A673 (cell line): ENCODE measurements at regions not wholly inside any gene's neighbourhood (a gene's known extent, or its start where the extent isn't known, plus 50 kb on each side); places are given as distances from the start of the nearest gene placed in this dataset.

ENCODE experiments used
- BruUV-seq: library from RNA; stranded (reverse); fragments of 400-500 nt; replicated peaks from 2 replicates; lab custom pipeline; 2021; lab: Mats Ljungman, UMichigan
- CTCF ChIA-PET: fragments of 300-600 bp; sonication (Branson Sonifier 250); formaldehyde crosslinking; loops from one replicate; lab custom pipeline; 2022; ENCODE audit warnings: antibody characterized with exemption; lab: Charles Lee
- POLR2A ChIA-PET: fragments of 300-600 bp; sonication (Branson Sonifier 250); formaldehyde crosslinking; loops from one replicate; lab custom pipeline; 2022; ENCODE audit warnings: antibody characterized with exemption; ENCODE audit not compliant: low non-redundant PET; lab: Charles Lee
- DNase-seq: peaks from one replicate; pipeline ENCODE4 v3.0.0-alpha.2; 2015; ENCODE audit warnings: low spot score
- H3K27ac ChIP-seq: fragments of 200-600 bp; sonication (generic); 2 replicates; pipeline ENCODE4 v1.5.1; 2016; ENCODE audit warnings: mixed run types, low read depth, mild to moderate bottlenecking, mixed read lengths, antibody characterized with exemption, low read length; ENCODE audit not compliant: poor library complexity, severe bottlenecking
- H3K27me3 ChIP-seq: fragments of 200-600 bp; sonication (generic); replicated peaks from 2 replicates; pipeline ENCODE4 v1.6.1; 2017; ENCODE audit warnings: mixed run types, low read depth, mild to moderate bottlenecking, mixed read lengths, antibody characterized with exemption, low read length; ENCODE audit not compliant: insufficient read depth, poor library complexity
- H3K36me3 ChIP-seq: fragments of 200-600 bp; sonication (generic); 2 replicates; pipeline ENCODE4 v1.6.1; 2016; ENCODE audit warnings: mixed run types, mild to moderate bottlenecking, mixed read lengths, antibody characterized with exemption, low read length; ENCODE audit not compliant: insufficient read depth, poor library complexity, severe bottlenecking
- H3K4me1 ChIP-seq: fragments of 200-600 bp; sonication (generic); 2 replicates; pipeline ENCODE4 v1.6.1; 2017; ENCODE audit warnings: mixed run types, mild to moderate bottlenecking, mixed read lengths, antibody characterized with exemption, low read length; ENCODE audit not compliant: insufficient read depth, poor library complexity, severe bottlenecking
- H3K4me3 ChIP-seq: fragments of 200-600 bp; sonication (generic); 2 replicates; pipeline ENCODE4 v1.5.1; 2016; ENCODE audit warnings: low read depth, mixed run types, mild to moderate bottlenecking, mixed read lengths, low read length; ENCODE audit not compliant: poor library complexity, severe bottlenecking
- H3K9me3 ChIP-seq: fragments of 200-600 bp; sonication (generic); 2 replicates; pipeline ENCODE4 v1.6.1; 2016; ENCODE audit warnings: mixed run types, low read depth, mild to moderate bottlenecking, mixed read lengths, antibody characterized with exemption, low read length; ENCODE audit not compliant: poor library complexity, severe bottlenecking
- CTCF ChIP-seq: fragments of 300-800, 200-600 bp; sonication (generic); conservative IDR thresholded peaks from 2 replicates; pipeline ENCODE4 v1.5.1; 2017; ENCODE audit warnings: low read depth, mild to moderate bottlenecking, antibody characterized with exemption, low read length, moderate library complexity, mixed read lengths
- EZH2 ChIP-seq: fragments of 200-600 bp; sonication (generic); IDR thresholded peaks from 2 replicates; pipeline ENCODE4 v1.6.1; 2017; ENCODE audit warnings: borderline replicate concordance, low read depth, mild to moderate bottlenecking, mixed read lengths, antibody characterized with exemption, low read length; ENCODE audit not compliant: poor library complexity, severe bottlenecking
- intact Hi-C: fragments of 100-400 bp; cut with micrococcal nuclease; formaldehyde crosslinking; loops from one replicate; pipeline ENCODE4 v1.10.0; 2022; ENCODE audit not compliant: unreplicated experiment

- H3K27me3 ChIP-seq = peaks cover 32% of the 10 kb centered on the region
- intact Hi-C loops = no loop called here
- H3K27ac ChIP-seq = no peak overlapping the region
- no peaks in the 10 kb centered on the region for H3K9me3 ChIP-seq
- no peak for TF ChIP-seq CTCF
- no peak for TF ChIP-seq EZH2
- ChIA-PET CTCF (no interaction called here), POLR2A (no interaction called here)
- H3K4me1 ChIP-seq = no peaks in the 10 kb centered on the region
- no peak overlapping the region for H3K4me3 ChIP-seq
- no peak for DNase-seq
- no TSS peak for BruUV-seq
- H3K36me3 ChIP-seq = no peaks in the 10 kb centered on the region
These were observed 263.2 kb downstream of the BUD13 start for GRCh38 chr11:116509551-116509950.

- Histone ChIP-seq H3K27me3 (peaks cover 43% of the 10 kb centered on the region), H3K9me3 (no peaks in the 10 kb centered on the region), H3K27ac (no peak overlapping the region), H3K4me3 (no peak overlapping the region), H3K36me3 (no peaks in the 10 kb centered on the region), H3K4me1 (no peaks in the 10 kb centered on the region)
- TF ChIP-seq CTCF (no peak), EZH2 (no peak)
- intact Hi-C loops = no loop called here
- no TSS peak for BruUV-seq
- ChIA-PET POLR2A (interaction anchor here (0.8 kb wide), 1 partner anchor 72 kb away, joined by 3 read pairs; no protein-coding TSS in a partner anchor), CTCF (no interaction called here)
- no peak for DNase-seq
These were observed 264.7 kb downstream of the BUD13 start for GRCh38 chr11:116507849-116508695.

- BruUV-seq = no TSS peak
- H3K4me1 ChIP-seq = no peaks in the 10 kb centered on the region
- H3K9me3 ChIP-seq = no peaks in the 10 kb centered on the region
- DNase-seq = no peak
- ChIA-PET POLR2A (no interaction called here), CTCF (no interaction called here)
- no peak overlapping the region for H3K27ac ChIP-seq
- no peaks in the 10 kb centered on the region for H3K36me3 ChIP-seq
- no peak for TF ChIP-seq EZH2
- TF ChIP-seq CTCF = no peak
- peaks cover 52% of the 10 kb centered on the region for H3K27me3 ChIP-seq
- intact Hi-C loops = no loop called here
- H3K4me3 ChIP-seq = no peak overlapping the region
These were observed 265.8 kb downstream of the BUD13 start for GRCh38 chr11:116507016-116507415.
